ENCODE measurements at regions not wholly inside any gene's neighbourhood (a gene's known extent, or its start where the extent isn't known, plus 50 kb on each side); places are given as distances from the start of the nearest gene placed in this dataset.

GRCh38 chr5:33300209-33300742 is 140.5 kb upstream of the TARS1 start:
- Histone ChIP-seq H3K9ac (replicated peaks; ENCODE audit: extremely low read depth, insufficient read depth, low read length) (no peak overlapping the region), H3K9me1 (replicated peaks; ENCODE audit: control insufficient read depth, extremely low read depth, insufficient read depth, low read length) (no peaks in the 10 kb centered on the region), H3K27me3 (ENCODE audit: control insufficient read depth in 2 of 2, insufficient read depth in 2 of 2, low read length in 2 of 2) (no peaks in the 10 kb centered on the region), H3K4me3 (replicated peaks in 1 of 3; ENCODE audit: insufficient read depth in 1 of 3, low read depth in 1 of 3, low read length in 3 of 3) (no peak overlapping the region), H3K4me1 (ENCODE audit: control insufficient read depth, extremely low read depth, insufficient read depth, low read length) (no peaks in the 10 kb centered on the region), H3K9me3 (replicated peaks; ENCODE audit: control insufficient read depth, insufficient read depth, low read length) (no peaks in the 10 kb centered on the region), H4K20me1 (replicated peaks; ENCODE audit: control insufficient read depth, extremely low read depth, insufficient read depth, low read length) (no peaks in the 10 kb centered on the region), H3K36me3 (ENCODE audit: control insufficient read depth in 2 of 2, extremely low read depth in 1 of 2, insufficient read depth in 2 of 2, low read length in 2 of 2) (no peaks in the 10 kb centered on the region), H2AFZ (ENCODE audit: low read depth, low read length) (peak overlapping the region; percentile 60), H3K4me2 (ENCODE audit: insufficient read depth, low read length) (peak overlapping the region; percentile 27), H3K27ac (ENCODE audit: insufficient read depth, low read depth, low read length) (no peak overlapping the region), H3K79me2 (ENCODE audit: control insufficient read depth, insufficient read depth, low read length) (no peaks in the 10 kb centered on the region)
- TF ChIP-seq, protein P1, sequence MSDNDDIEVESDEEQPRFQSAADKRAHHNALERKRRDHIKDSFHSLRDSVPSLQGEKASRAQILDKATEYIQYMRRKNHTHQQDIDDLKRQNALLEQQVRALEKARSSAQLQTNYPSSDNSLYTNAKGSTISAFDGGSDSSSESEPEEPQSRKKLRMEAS (IDR thresholded peaks at IDR 0.05; ENCODE audit: insufficient read depth, insufficient read length): no peak
- TF ChIP-seq POLR2AphosphoS5 (IDR thresholded peaks at IDR 0.05; ENCODE audit: insufficient read depth, low read depth, low read length) (no peak), MYC (IDR thresholded peaks at IDR 0.05; ENCODE audit: low read depth, low read length) (no peak), JUN (IDR thresholded peaks at IDR 0.05; ENCODE audit: borderline replicate concordance, insufficient read depth, insufficient read length, low read depth) (no peak), FOS (IDR thresholded peaks at IDR 0.05; ENCODE audit: borderline replicate concordance, insufficient read depth, low read length) (no peak), POLR2A (IDR thresholded peaks at IDR 0.05; ENCODE audit: low read depth, low read length) (no peak), EZH2 (IDR thresholded peaks at IDR 0.05; ENCODE audit: borderline replicate concordance, low read depth, low read length, severe bottlenecking) (no peak), GATA2 (IDR thresholded peaks at IDR 0.05; ENCODE audit: insufficient read depth, insufficient read length, low read depth, low read length) (no peak)
- TF ChIP-seq, protein P2, sequence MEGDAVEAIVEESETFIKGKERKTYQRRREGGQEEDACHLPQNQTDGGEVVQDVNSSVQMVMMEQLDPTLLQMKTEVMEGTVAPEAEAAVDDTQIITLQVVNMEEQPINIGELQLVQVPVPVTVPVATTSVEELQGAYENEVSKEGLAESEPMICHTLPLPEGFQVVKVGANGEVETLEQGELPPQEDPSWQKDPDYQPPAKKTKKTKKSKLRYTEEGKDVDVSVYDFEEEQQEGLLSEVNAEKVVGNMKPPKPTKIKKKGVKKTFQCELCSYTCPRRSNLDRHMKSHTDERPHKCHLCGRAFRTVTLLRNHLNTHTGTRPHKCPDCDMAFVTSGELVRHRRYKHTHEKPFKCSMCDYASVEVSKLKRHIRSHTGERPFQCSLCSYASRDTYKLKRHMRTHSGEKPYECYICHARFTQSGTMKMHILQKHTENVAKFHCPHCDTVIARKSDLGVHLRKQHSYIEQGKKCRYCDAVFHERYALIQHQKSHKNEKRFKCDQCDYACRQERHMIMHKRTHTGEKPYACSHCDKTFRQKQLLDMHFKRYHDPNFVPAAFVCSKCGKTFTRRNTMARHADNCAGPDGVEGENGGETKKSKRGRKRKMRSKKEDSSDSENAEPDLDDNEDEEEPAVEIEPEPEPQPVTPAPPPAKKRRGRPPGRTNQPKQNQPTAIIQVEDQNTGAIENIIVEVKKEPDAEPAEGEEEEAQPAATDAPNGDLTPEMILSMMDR (IDR thresholded peaks at IDR 0.05; ENCODE audit: extremely low read depth in 1 of 2, insufficient read depth in 1 of 2, low read depth in 1 of 2, low read length in 2 of 2): no peak
- BruUV-seq (replicated peaks): no TSS peak
- dilution Hi-C loops (cut with MboI; ENCODE audit: extremely low pct_ligation_motif_present, low sequenced_read_pairs) (no loop called here), intact Hi-C loops (cut with micrococcal nuclease) (loop anchor here (1.0 to 10.0 kb wide), 6 partner anchors 79 to 815 kb away; no protein-coding TSS in a partner anchor)
- no peak for FAIRE-seq
- DNase-seq (ENCODE audit: low read depth, low spot score): no peak
- POLR2A ChIA-PET: no interaction called here
- CTCF ChIA-PET: interaction anchor here (0.7 to 2.1 kb wide), 35 partner anchors 8 to 710 kb away, joined by 3 to 14 read pairs (median 4); partner anchors contain the start of gene NPR3

All from endothelial cell of umbilical vein (primary cell).